NOMO-1 treated with DMSO at 0.1 percent for 48 hours (cell line): ENCODE measurements at regions not wholly inside any gene's neighbourhood (a gene's known extent, or its start where the extent isn't known, plus 50 kb on each side); places are given as distances from the start of the nearest gene placed in this dataset.
"Not testable (repeated sequence)": the region's sequence is repeated elsewhere in the genome, so short reads cannot be mapped to it uniquely, and the experiment has no call there.

Experiments
- DNase-seq: peaks from one replicate; lab custom pipeline; 2025; ENCODE audit not compliant: unreplicated experiment; lab: John Stamatoyannopoulos, UW

DNA sequence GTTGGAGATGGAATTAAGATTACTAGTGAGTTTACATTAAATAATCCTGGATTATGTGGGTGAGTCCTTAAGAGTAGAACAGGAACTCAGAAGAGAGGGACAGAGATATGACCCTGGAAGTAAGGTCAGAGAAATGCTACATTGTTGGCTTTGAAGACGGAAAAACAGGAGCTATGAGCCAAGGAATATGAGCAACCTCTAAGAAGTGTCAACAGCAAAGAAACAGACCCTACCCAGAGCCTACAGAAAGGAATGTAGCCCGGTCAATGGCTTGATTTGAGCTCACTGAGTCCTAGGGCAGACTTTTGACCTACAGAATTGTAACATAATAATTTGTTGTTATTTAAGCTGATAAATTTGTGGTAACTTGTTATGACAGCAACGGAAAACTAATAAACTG, 304.9 kb downstream of the IPMK start:
- DNase-seq: no peak

DNA sequence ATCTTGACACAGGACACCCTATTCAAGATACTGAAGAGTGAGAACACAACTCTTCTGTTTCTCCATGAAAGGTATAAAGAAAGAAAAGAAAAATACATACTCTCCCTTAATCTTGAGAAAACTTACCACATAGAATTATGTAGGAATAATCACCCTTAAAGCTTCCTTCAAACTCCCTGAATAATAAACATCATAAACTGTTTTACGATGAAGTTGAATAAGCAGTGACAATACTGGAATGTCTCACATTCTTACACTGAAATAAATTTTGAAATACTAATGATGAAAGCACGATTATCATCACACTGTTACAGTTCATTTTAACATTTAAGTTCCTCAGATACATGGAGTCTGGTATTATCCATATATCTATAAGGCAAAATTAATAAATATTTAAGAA, 306.2 kb downstream of the IPMK start:
- DNase-seq: no peak

DNA sequence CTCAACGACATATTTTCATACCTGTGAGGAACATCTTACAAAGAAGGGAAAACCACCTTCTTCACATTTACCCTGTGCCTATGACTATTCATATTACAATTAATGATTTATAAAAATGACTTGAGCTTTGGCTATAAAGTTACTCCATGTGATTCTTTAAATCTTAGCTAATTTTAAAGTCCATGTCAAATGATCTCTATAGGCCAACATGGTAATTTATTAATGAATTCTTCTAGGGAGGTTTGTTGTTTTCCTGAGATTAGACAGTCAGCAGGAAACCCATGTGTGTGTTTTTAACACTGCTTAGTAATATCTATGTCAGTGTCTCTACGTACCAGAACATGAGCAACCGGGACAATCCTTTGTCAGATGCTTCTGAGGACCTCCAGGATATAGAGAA, 307.3 kb downstream of the IPMK start:
- no peak for DNase-seq

- DNase-seq: no peak
Observed at GRCh38 chr10:57959318-57960006, 308.2 kb downstream of the IPMK start.

GRCh38 chr10:57955076-57955475, 312.6 kb downstream of the IPMK start:
- no peak for DNase-seq

DNA sequence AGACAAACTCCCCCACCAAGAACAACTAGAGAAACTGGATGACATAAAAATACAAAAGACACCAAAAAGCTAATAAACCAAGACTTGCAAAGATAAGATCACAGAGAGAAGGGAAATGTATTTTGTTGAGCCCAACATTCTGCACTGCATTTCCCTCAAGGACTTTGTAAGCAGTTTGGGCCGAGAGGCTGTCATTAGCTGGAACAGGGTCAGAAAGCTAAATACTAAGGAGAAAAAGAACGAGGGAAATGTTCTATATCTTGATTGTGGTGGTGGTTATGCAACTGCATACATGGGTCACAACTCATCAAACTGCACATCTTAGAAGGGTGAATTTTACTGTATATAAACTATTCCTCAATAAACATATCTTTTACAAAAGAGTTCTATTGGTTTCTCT, 315.0 kb downstream of the IPMK start:
- no peak for DNase-seq

DNA sequence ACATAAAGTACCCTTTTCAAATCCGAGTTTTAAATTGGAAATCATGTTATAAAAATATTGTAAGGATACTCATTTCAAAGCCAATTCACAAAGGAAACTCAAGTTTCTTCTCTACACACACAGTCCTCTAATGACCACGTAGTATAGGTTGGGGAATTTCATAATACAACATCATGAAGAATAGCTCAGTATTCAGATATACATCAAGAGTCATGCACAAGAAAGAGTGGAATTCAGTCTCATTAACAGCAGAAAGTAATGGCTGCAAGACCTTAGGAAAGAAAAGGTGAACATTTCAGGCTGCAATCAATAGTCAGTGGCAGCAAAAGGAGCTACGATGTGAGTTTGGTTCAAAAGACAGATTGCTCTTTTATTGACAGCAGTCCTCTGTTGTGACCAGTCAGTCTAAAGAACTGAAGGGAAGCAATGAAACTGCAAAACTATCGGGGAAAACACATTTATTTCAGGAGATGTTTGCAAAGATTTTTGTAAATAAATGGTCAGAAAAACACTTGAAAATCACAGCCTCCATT, 317.2 kb downstream of the IPMK start:
- no peak for DNase-seq

GRCh38 chr10:57948796-57949195, 318.9 kb downstream of the IPMK start:
- DNase-seq: no peak

- DNase-seq: no peak
Observed at GRCh38 chr10:57946833-57947232, 320.9 kb downstream of the IPMK start.

- DNase-seq: no peak
Observed at GRCh38 chr10:57943701-57944100, 324.0 kb downstream of the IPMK start.

DNA sequence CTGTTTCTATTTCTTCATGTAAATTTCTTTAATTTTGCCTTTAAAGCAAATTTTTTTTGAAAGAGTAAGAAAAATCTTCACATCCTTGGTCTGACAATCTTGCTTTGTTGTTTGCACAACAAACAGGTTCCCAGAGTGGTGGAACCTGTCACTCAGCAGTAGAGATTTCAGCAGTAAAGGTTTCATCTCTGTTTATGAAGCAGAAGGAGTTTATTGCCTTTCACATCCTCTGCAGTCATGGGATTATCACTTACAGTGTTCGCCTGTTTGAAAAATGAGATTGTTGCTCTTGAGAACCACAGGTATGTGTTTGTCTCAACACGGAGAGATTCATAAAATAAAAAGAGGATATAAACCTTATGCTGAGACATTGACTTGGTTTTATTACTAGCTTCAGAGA, 342.6 kb downstream of the IPMK start:
- no peak for DNase-seq

- no peak for DNase-seq
Observed at GRCh38 chr10:57921140-57921539, 346.6 kb downstream of the IPMK start.

DNA sequence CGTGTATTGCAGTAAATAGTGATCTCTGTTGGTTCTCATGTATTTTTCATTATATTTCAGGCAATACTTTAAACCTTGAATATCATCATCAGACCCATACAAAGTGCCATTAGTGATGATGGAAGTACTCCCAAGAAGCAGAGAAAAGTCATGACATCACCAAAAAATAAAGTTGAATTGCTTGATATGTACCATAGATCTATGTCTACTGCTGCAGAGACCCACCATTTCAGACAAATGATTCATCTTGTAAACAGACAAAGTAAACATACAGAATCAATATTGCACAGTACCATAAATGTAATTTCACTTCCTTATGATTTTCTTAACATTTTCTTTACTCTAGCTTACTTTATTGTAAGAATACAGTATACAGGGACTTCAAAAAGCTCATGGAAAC, 347.8 kb downstream of the IPMK start:
- no peak for DNase-seq

DNA sequence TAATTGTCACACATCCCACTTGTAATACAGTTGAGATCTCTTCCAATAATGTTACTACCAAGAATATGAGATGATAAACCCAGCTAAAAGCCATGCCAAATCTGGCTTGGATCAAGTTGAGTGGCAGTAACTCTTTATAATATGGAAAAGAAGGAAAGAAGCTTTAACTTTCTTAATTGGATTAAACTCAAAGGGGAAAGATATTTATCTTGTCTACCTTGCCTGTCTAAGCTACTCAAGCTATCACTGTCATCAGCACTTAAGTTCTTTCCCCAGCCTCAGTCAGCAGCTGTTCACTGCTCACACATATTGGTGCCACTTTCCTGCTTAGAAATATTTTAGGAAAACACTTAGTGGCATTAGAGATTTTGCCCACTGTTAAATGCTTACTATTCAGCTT, 350.7 kb downstream of the IPMK start:
- no peak for DNase-seq

DNA sequence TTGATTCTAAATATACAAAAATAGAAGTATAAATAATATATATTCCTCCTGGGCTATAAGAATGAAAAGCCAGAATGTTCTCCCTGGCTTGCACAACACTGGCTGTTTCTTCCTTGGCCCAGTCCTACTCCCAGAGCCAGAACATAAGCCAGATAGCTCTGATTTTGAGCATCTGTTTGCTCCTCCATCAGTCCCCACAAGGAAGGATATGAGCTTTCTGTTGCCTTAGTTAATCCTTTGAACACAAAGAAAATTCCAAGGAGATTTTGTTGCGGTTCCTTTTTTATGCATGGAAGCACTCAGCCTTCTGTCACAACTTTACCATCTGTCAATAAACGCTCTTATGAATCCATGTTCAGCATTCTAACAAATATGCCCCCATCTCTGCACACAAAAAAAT, 361.8 kb downstream of the IPMK start:
- no peak for DNase-seq

DNA sequence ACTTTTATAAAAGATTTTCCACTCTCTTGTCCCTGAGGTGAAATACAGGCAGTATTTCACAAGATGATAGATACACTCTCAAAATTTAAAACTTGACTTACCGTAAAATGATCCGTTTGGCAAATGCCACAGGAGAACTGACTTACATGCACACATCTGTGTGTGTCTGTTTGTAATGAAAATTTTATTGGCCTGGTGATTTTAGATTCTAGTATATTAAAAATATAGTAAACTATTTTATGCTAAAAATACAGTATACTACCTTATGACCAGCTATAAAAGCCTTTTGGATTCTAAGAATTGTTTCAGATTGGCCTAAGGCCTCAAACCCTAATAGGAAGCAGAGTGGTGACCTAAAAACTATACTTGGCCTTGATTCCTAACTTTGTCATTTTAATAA, 362.7 kb downstream of the IPMK start:
- no peak for DNase-seq

- no peak for DNase-seq
Observed at GRCh38 chr10:57898231-57898630, 369.5 kb downstream of the IPMK start.

GRCh38 chr10:57897611-57898010, 370.1 kb downstream of the IPMK start:
- no peak for DNase-seq

- DNase-seq: no peak
Observed at GRCh38 chr10:57894361-57894760, 373.3 kb downstream of the IPMK start.

- DNase-seq: no peak
Observed at GRCh38 chr10:57891201-57892006, 376.3 kb downstream of the IPMK start.

DNA sequence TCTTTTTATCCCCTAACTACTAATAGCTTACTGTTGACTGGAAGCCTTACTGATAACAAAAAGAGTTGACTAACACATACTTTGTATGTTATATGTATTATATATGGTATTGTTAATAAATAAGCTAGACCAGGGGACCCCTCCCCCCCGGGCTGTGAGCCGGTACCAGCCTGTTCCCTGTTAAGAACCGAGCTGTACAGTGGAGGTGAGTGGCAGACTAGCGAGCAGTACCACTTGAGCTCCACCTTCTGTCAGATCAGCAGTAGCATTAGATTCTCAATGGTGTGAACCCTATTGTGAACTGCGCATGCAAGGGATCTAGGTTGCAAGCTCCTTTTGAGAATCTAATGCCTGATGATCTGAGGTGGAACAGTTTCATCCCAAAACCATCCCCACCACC, 377.0 kb downstream of the IPMK start:
- no peak for DNase-seq

GRCh38 chr10:57885618-57885968, 382.1 kb downstream of the IPMK start:
- DNase-seq: not testable (repeated sequence)
